MM.1S (cell line): ENCODE measurements at regions not wholly inside any gene's neighbourhood (a gene's known extent, or its start where the extent isn't known, plus 50 kb on each side); places are given as distances from the start of the nearest gene placed in this dataset.

Experiments used
- DNase-seq: peaks from one replicate; pipeline ENCODE4 v3.0.0-alpha.2; 2015
- H2AFZ ChIP-seq: fragments of 300-600 bp; sonication (generic); 2 replicates; pipeline ENCODE4 v1.6.0; 2016; ENCODE audit warnings: antibody characterized with exemption, low read length
- H3F3A ChIP-seq: fragments of 300-600 bp; sonication (generic); 2 replicates; pipeline ENCODE4 v1.6.1; 2016; ENCODE audit warnings: mild to moderate bottlenecking, antibody characterized with exemption, low read length, moderate library complexity, mixed read lengths; ENCODE audit not compliant: insufficient read depth
- H3K27ac ChIP-seq: fragments of 300-600 bp; sonication (generic); 2 replicates; pipeline ENCODE4 v1.5.1; 2016; ENCODE audit warnings: mild to moderate bottlenecking, low read length
- H3K27me3 ChIP-seq: fragments of 300-600 bp; sonication (generic); replicated peaks from 2 replicates; pipeline ENCODE4 v1.6.0; 2016; ENCODE audit warnings: low read length; ENCODE audit not compliant: insufficient read depth
- H3K36me3 ChIP-seq: fragments of 300-600 bp; sonication (generic); replicated peaks from 2 replicates; pipeline ENCODE4 v1.6.1; 2016; ENCODE audit warnings: mild to moderate bottlenecking, low read length, mixed read lengths; ENCODE audit not compliant: insufficient read depth
- H3K4me1 ChIP-seq: fragments of 300-600 bp; sonication (generic); 2 replicates; pipeline ENCODE4 v1.6.1; 2016; ENCODE audit warnings: low read length, mixed read lengths
- H3K4me2 ChIP-seq: fragments of 300-600 bp; sonication (generic); 2 replicates; pipeline ENCODE4 v1.6.0; 2016; ENCODE audit warnings: low read depth, low read length
- H3K4me3 ChIP-seq: fragments of 300-600 bp; sonication (generic); 2 replicates; pipeline ENCODE4 v1.5.1; 2016; ENCODE audit warnings: low read length, mixed read lengths
- H3K79me2 ChIP-seq: fragments of 300-600 bp; sonication (generic); 2 replicates; pipeline ENCODE4 v1.6.1; 2016; ENCODE audit warnings: mixed run types, low read length, mixed read lengths
- H3K9ac ChIP-seq: fragments of 300-600 bp; sonication (generic); 2 replicates; pipeline ENCODE4 v1.6.1; 2016; ENCODE audit warnings: low read length, mixed read lengths
- H3K9me2 ChIP-seq: fragments of 300-600 bp; sonication (generic); replicated peaks from 2 replicates; pipeline ENCODE4 v1.6.1; 2016; ENCODE audit warnings: mild to moderate bottlenecking, low read length, mixed read lengths; ENCODE audit not compliant: insufficient read depth
- H3K9me3 ChIP-seq: fragments of 300-600 bp; sonication (generic); replicated peaks from 2 replicates; pipeline ENCODE4 v1.6.1; 2016; ENCODE audit warnings: mild to moderate bottlenecking, low read length, mixed read lengths; ENCODE audit not compliant: insufficient read depth
- H4K20me1 ChIP-seq: fragments of 300-600 bp; sonication (generic); 2 replicates; pipeline ENCODE4 v1.6.1; 2016; ENCODE audit warnings: mild to moderate bottlenecking, low read length, moderate library complexity, mixed read lengths; ENCODE audit not compliant: insufficient read depth
- CTCF ChIP-seq: fragments of 300-600 bp; sonication (generic); IDR thresholded peaks from 2 replicates; pipeline ENCODE4 v1.5.1; 2016; ENCODE audit warnings: antibody characterized with exemption, low read length, mixed read lengths
- EZH2 ChIP-seq: fragments of 300-600 bp; sonication (generic); optimal IDR thresholded peaks from 2 replicates; pipeline ENCODE3; 2017; ENCODE audit warnings: low read depth, mild to moderate bottlenecking, antibody characterized with exemption, low read length, mixed read lengths
- EZH2phosphoT487 ChIP-seq: fragments of 300-600 bp; sonication (generic); IDR thresholded peaks from 2 replicates; pipeline ENCODE4 v1.6.1; 2018; ENCODE audit warnings: antibody characterized with exemption, low read length

GRCh38 chr11:70628176-70628854, 230.0 kb downstream of the CTTN start:
- Histone ChIP-seq H3F3A (no peaks in the 10 kb centered on the region), H3K79me2 (no peaks in the 10 kb centered on the region), H3K9ac (no peak overlapping the region), H3K9me3 (no peaks in the 10 kb centered on the region), H3K4me1 (no peaks in the 10 kb centered on the region), H4K20me1 (no peaks in the 10 kb centered on the region), H3K4me2 (no peak overlapping the region), H3K27ac (no peak overlapping the region), H3K27me3 (peaks cover 88% of the 10 kb centered on the region), H3K36me3 (no peaks in the 10 kb centered on the region), H2AFZ (no peak overlapping the region), H3K4me3 (no peak overlapping the region), H3K9me2 (no peaks in the 10 kb centered on the region)
- no peak for DNase-seq
- TF ChIP-seq CTCF (no peak), EZH2 (no peak), EZH2phosphoT487 (no peak)

- Histone ChIP-seq H3K9me3 (no peaks in the 10 kb centered on the region), H3K27me3 (peaks cover 91% of the 10 kb centered on the region), H3K4me1 (no peaks in the 10 kb centered on the region), H2AFZ (no peak overlapping the region), H3K4me3 (no peak overlapping the region), H3K4me2 (no peak overlapping the region), H3K9me2 (no peaks in the 10 kb centered on the region), H3K79me2 (no peaks in the 10 kb centered on the region), H4K20me1 (no peaks in the 10 kb centered on the region), H3K36me3 (no peaks in the 10 kb centered on the region), H3K27ac (no peak overlapping the region), H3K9ac (no peak overlapping the region), H3F3A (no peaks in the 10 kb centered on the region)
- no peak for DNase-seq
- TF ChIP-seq EZH2phosphoT487: no peak
- no peak for TF ChIP-seq EZH2
- TF ChIP-seq CTCF: no peak
Measured at GRCh38 chr11:70628855-70629844, 230.8 kb downstream of the CTTN start.

- DNase-seq: no peak
- Histone ChIP-seq H3K27ac (no peak overlapping the region), H3F3A (no peaks in the 10 kb centered on the region), H4K20me1 (no peaks in the 10 kb centered on the region), H3K79me2 (no peaks in the 10 kb centered on the region), H3K36me3 (no peaks in the 10 kb centered on the region), H3K4me3 (no peak overlapping the region), H2AFZ (no peak overlapping the region), H3K9me3 (no peaks in the 10 kb centered on the region), H3K9me2 (no peaks in the 10 kb centered on the region), H3K9ac (no peak overlapping the region), H3K4me1 (no peaks in the 10 kb centered on the region), H3K4me2 (no peak overlapping the region), H3K27me3 (peaks cover 91% of the 10 kb centered on the region)
- TF ChIP-seq CTCF (no peak), EZH2phosphoT487 (no peak), EZH2 (no peak)
Measured at GRCh38 chr11:70630068-70630467, 231.7 kb downstream of the CTTN start.
